ENCODE measurements at regions not wholly inside any gene's neighbourhood (a gene's known extent, or its start where the extent isn't known, plus 50 kb on each side); places are given as distances from the start of the nearest gene placed in this dataset.

GRCh38 chr6:140062043-140063020, 687.9 kb upstream of the CITED2 start:
- peak; percentile 69 for DNase-seq

GRCh38 chr6:140061110-140062042, 686.9 kb upstream of the CITED2 start:
- DNase-seq = no peak

- DNase-seq = no peak
Observed at GRCh38 chr6:140059947-140060346, 685.5 kb upstream of the CITED2 start.

- no peak for DNase-seq
Observed at GRCh38 chr6:140058863-140059262, 684.4 kb upstream of the CITED2 start.

- no peak for DNase-seq
Observed at GRCh38 chr6:140052736-140053729, 678.6 kb upstream of the CITED2 start.

- no peak for DNase-seq
Observed at GRCh38 chr6:140051521-140052512, 677.4 kb upstream of the CITED2 start.

- DNase-seq = no peak
Observed at GRCh38 chr6:140050101-140050995, 675.9 kb upstream of the CITED2 start.

GRCh38 chr6:140049251-140049650, 674.8 kb upstream of the CITED2 start:
- no peak for DNase-seq

GRCh38 chr6:140048202-140048790, 673.8 kb upstream of the CITED2 start:
- DNase-seq = no peak

GRCh38 chr6:140047321-140047720, 672.9 kb upstream of the CITED2 start:
- DNase-seq = no peak

GRCh38 chr6:140046016-140046632, 671.7 kb upstream of the CITED2 start:
- no peak for DNase-seq

- no peak for DNase-seq
Observed at GRCh38 chr6:140045116-140045515, 670.7 kb upstream of the CITED2 start.

- DNase-seq = no peak
Observed at GRCh38 chr6:140044626-140045025, 670.2 kb upstream of the CITED2 start.

GRCh38 chr6:140043762-140044378, 669.4 kb upstream of the CITED2 start:
- DNase-seq = no peak

GRCh38 chr6:140043357-140043756, 668.9 kb upstream of the CITED2 start:
- no peak for DNase-seq

GRCh38 chr6:140041571-140042332, 667.3 kb upstream of the CITED2 start:
- no peak for DNase-seq

- DNase-seq = no peak
Observed at GRCh38 chr6:140041056-140041455, 666.6 kb upstream of the CITED2 start.

- DNase-seq = no peak
Observed at GRCh38 chr6:140040396-140040795, 665.9 kb upstream of the CITED2 start.

All from DMS79 (cell line).